AG04450 (cell line): ENCODE measurements at regions not wholly inside any gene's neighbourhood (a gene's known extent, or its start where the extent isn't known, plus 50 kb on each side); places are given as distances from the start of the nearest gene placed in this dataset.

Experiments used
- CTCF ChIA-PET: fragments of 300-600, 350-600 bp; formaldehyde crosslinking; extraction: SDS; loops from one replicate; lab custom pipeline; 2022; ENCODE audit warnings: antibody characterized with exemption, inconsistent platforms; lab: Charles Lee
- POLR2A ChIA-PET: fragments of 350-600 bp; formaldehyde crosslinking; extraction: SDS; loops from one replicate; lab custom pipeline; 2021; ENCODE audit warnings: antibody characterized with exemption, inconsistent platforms; lab: Yijun Ruan, JAX
- DNase-seq: peaks from one replicate; pipeline ENCODE4 v3.0.0-alpha.2; 2011; ENCODE audit warnings: low read depth, low spot score
- H3K27ac ChIP-seq: one replicate; pipeline ENCODE4 v1.5.1; 2012; ENCODE audit warnings: low read depth, low read length, control low read depth
- H3K27me3 ChIP-seq: one replicate; pipeline ENCODE4 v1.6.0; 2012; ENCODE audit warnings: low read length; ENCODE audit not compliant: control insufficient read depth, insufficient read depth
- H3K4me3 ChIP-seq: 2 replicates; pipeline ENCODE4 v1.5.1; 2011; ENCODE audit warnings: mild to moderate bottlenecking, low read depth, low read length, control low read depth
- H3K9me3 ChIP-seq: 2 replicates; pipeline ENCODE4 v1.5.1; 2012; ENCODE audit warnings: low read length; ENCODE audit not compliant: control insufficient read depth, insufficient read depth
- CTCF ChIP-seq: IDR thresholded peaks from 2 replicates; pipeline ENCODE4 v1.5.1; 2011; ENCODE audit warnings: low read depth, low read length, control low read depth, inconsistent platforms

DNA sequence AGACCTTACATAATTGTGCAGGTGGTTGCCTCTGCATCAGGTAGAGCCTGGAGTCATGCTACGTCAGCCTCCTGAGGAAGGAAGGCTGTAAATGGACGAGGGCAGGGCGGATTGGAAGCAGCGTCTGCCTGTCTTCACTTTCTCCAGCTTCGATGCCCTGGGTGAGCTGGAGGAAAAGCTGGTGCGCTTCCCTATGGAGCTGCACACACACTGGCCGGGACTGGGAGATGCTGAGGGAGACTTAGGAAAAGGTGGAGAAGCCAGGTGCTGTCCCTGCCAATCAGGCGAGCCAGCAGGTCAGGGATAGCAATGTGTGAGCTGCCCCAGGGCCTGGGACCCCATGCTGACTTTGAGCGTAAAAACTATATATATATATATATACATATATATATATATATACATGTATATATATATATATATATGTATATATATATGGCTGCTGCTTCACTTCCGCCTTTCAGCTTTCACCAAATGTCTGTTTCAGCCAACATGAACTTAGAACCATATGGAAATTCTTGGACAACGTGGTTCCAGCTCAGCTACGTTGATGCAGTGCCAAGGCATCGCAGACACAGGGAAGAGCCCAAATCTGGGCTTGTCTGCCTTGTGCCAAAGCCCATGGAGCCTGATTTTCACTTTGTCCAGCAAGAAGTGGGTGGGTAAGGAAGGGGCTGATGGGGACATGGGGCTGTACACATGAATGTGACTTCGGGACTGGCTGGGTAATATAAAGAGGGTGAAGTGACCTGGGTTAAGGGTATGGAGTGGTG is 71.5 kb upstream of the NKD1 start:
- no peak for TF ChIP-seq CTCF
- no peak for DNase-seq
- Histone ChIP-seq H3K27me3 (no peaks in the 10 kb centered on the region), H3K9me3 (no peaks in the 10 kb centered on the region), H3K4me3 (no peak overlapping the region), H3K27ac (no peak overlapping the region)
- ChIA-PET POLR2A (no interaction called here), CTCF (no interaction called here)

DNA sequence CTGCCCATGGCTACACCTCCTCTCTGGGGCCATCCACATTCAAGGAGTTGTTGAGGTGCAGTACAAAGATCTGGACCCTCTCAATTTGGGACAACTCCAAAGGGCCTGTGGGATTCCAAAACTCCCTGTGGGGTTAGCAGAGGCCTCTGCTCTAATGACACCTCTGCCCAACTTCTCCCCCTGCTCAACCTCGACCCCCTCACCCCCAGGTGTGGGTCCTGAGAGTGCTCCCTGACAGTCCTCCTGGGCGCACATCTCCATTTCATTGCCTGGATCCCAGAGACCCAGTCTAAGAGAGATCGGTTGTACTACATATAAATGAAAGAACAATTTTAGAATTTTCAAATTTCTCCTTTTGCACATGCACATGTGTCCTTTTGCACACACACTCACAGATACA is 73.0 kb upstream of the NKD1 start:
- no peak for TF ChIP-seq CTCF
- Histone ChIP-seq H3K27me3 (peaks cover 4% of the 10 kb centered on the region), H3K4me3 (no peak overlapping the region), H3K9me3 (no peaks in the 10 kb centered on the region), H3K27ac (no peak overlapping the region)
- ChIA-PET CTCF (no interaction called here), POLR2A (no interaction called here)
- DNase-seq: no peak

DNA sequence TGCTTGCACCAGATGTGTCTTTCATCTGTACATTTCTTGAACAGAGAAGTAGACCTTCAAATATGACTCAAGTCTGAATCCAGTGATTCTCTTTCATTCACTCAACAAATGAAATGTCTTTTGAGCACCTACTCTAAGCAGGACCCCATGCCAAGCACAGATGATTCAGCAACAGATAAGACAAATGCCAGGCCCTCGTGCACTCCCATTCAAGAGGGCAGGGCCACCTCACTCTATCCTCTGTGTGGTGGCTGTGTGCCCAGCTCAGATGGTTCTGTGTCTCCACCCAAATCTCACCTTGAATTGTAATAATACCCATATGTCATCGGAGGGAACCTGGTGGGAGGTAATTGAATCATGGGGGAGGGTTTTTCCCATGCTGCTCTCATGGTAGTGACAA is 74.1 kb upstream of the NKD1 start:
- ChIA-PET CTCF (interaction anchor here (0.7 kb wide), 1 partner anchor 64 kb away, joined by 6 read pairs; no protein-coding TSS in a partner anchor), POLR2A (no interaction called here)
- no peak for TF ChIP-seq CTCF
- H3K4me3 ChIP-seq: no peak overlapping the region
- H3K27ac ChIP-seq: no peak overlapping the region
- no peaks in the 10 kb centered on the region for H3K9me3 ChIP-seq
- no peak for DNase-seq
- H3K27me3 ChIP-seq: peaks cover 11% of the 10 kb centered on the region

- no peak for TF ChIP-seq CTCF
- peaks cover 18% of the 10 kb centered on the region for H3K27me3 ChIP-seq
- no peak overlapping the region for H3K4me3 ChIP-seq
- no peak for DNase-seq
- H3K27ac ChIP-seq: no peak overlapping the region
- CTCF ChIA-PET: no interaction called here
- POLR2A ChIA-PET: no interaction called here
- H3K9me3 ChIP-seq: no peaks in the 10 kb centered on the region
These were observed 74.7 kb upstream of the NKD1 start for GRCh38 chr16:50473356-50473945.

- ChIA-PET POLR2A (no interaction called here), CTCF (no interaction called here)
- TF ChIP-seq CTCF: no peak
- Histone ChIP-seq H3K27ac (no peak overlapping the region), H3K4me3 (no peak overlapping the region), H3K27me3 (peaks cover 25% of the 10 kb centered on the region), H3K9me3 (no peaks in the 10 kb centered on the region)
- no peak for DNase-seq
These were observed 75.7 kb upstream of the NKD1 start for GRCh38 chr16:50472472-50472871.
